HG03066 (cell line): ENCODE measurements at regions not wholly inside any gene's neighbourhood (a gene's known extent, or its start where the extent isn't known, plus 50 kb on each side); places are given as distances from the start of the nearest gene placed in this dataset.
"Not testable (repeated sequence)": the region's sequence is repeated elsewhere in the genome, so short reads cannot be mapped to it uniquely, and the experiment has no call there.

Source experiments
- ATAC-seq: cut with Tn5 transposase; IDR thresholded peaks from one replicate; pipeline ENCODE4 v1.9.1; 2021; ENCODE audit warnings: low read depth; ENCODE audit not compliant: unreplicated experiment

- ATAC-seq = not testable (repeated sequence)
These were observed 160.0 kb downstream of the DEFB131A start for GRCh38 chr4:9604031-9604892.

GRCh38 chr4:9604893-9605190 lies 160.6 kb downstream of the DEFB131A start:
- ATAC-seq = not testable (repeated sequence)

DNA sequence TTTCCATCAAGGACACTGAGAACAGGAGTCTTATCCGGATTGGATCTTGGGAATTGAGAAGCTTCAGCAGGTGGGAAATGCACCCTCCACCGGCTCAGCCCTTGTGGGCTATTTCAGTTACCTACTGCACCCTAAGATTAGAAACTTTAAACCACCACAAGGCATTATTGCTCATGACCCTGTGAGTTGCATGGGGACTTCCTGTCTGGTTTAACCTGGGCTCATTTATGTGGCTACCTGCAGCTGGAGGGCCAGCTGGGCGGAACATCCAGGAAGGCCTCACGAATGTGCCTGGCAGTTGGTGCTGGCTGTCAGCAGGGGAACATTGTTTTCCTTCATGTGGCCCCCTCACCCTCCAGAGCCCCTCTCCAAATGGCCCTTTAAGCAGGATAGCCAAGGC lies 164.1 kb downstream of the DEFB131A start:
- ATAC-seq = no peak

DNA sequence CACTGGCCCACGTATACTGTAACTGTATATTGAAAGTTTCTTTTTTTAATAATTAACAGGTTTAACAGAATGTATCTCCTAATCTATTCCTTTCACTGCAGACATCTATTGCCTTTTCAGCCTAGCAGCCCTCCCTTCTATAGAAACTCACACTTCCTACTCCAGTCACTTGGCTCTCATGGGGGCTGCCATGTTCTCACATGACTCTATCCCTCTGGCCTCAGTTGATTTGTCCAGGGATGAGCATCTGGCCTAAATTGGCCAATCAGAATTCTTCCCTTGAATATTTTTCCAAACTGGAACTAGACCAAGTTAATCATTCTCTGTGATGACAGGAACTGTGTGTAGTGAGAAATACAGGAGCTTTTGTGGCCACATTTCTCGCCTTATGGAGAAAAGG lies 166.1 kb downstream of the DEFB131A start:
- not testable (repeated sequence) for ATAC-seq

DNA sequence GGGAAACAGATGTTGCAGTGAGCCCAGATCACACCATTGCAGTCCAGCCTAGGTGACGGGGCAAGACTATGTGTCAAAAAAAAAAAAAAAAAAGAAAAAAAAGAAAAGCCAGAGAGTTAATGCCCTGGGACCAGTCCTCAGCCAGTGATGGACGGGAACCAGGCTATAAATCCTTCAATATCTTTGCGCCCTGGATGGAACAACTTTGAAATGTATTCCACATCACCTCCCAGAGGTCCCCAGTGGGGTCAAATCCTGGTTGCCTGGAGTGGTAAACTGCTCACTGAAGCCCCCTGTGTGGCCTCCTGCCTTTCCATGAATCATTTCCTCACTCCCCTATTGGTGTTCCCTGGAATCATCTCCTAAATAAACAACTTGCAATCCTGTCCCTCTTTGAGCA lies 166.9 kb downstream of the DEFB131A start:
- no peak for ATAC-seq

- not testable (repeated sequence) for ATAC-seq
These were observed 145.0 kb upstream of the DRD5 start for GRCh38 chr4:9636411-9636810.

GRCh38 chr4:9659678-9660077 lies 121.8 kb upstream of the DRD5 start:
- ATAC-seq = not testable (repeated sequence)

GRCh38 chr4:9660955-9661354 lies 120.5 kb upstream of the DRD5 start:
- not testable (repeated sequence) for ATAC-seq

DNA sequence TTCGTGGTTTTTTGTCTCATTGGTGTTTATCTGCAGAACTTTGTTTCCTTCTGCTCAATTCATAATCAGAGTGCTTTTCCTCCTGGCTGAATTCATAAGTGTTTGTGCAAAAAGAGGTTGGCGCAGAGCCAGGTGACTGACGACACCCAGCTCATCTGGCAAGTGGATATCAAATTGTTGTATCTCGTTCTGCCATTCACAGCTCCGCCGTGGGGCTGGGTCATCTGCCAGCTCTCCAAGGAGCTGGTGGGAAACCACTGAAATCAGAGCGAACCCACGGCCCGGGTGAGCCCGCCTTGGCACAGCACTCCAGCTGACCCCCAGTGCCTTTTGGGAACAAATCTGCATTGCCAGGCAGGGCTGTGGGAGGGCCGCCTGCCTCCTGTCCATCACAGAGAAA lies 110.7 kb upstream of the DRD5 start:
- not testable (repeated sequence) for ATAC-seq

- ATAC-seq = not testable (repeated sequence)
These were observed 104.1 kb upstream of the DRD5 start for GRCh38 chr4:9677357-9677756.

DNA sequence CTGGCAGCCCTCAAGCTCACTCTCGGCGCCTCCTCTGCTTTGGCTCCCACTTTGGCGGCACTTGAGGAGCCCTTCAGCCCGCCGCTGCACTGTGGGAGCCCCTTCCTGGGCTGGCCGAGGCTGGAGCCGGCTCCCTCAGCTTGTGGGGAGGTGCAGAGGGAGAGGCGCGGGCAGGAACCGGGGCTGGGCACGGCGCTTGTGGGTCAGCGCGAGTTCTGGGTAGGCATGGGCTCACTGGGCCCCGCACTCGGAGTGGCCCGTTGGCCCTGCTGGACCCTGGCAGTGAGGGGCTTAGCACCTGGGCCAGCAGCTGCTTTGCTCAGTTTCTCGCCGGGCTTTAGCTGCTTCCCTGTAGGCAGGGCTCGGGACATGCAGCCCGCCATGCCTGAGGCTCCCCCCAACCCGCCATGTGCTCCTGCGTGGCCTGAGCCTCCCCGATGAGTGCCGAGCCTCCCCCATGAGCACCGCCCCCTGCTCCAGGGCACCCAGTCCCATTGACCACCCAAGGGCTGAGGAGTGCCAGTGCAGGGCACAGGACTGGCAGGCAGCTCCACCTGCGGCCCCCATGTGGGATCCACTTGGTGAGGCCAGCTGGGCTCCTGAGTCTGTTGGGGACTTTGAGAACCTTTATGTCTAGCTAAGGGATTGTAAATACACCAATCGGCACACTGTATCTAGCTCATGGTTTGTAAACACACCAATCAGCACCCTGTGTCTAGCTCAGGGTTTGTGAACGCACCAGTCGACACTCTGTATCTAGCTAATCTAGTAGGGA lies 101.5 kb upstream of the DRD5 start:
- ATAC-seq = no peak

DNA sequence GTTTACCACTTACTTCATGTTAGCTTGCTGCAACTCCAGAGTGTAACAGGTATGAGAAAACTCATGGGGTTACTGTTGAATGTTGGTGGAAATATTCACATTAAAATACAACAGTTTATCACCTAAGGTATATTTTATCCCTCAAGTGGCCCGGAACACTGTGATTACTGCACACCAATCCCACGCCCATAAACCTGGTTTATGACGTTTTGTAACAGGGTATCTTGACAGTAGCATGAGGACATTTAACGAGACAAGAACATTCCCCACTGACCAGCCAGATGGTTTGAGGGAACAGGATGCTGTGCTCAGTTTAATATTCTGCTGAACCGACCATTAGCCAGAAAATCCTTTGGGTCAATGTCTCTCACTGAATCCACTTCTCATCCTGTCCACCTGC lies 98.3 kb upstream of the DRD5 start:
- ATAC-seq = not testable (repeated sequence)

DNA sequence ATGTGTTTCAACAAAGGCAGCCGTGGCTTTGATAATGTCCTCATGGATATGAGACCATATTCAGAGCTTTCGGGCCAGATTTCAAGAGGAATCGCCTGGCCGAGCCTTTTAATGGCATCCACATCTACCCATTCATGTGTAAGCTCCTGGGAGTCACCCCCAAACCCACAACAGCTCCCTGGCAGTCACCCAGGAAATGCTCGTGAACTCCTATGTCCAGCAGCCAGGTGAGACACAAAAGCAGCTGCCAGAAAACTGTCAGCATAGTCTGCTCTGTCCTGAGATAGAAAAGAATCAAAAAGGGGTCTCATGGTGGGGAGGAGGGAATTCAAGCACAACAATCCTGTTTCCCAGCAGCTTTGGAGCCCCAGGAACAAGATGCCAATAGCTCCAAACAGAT lies 96.4 kb upstream of the DRD5 start:
- not testable (repeated sequence) for ATAC-seq

- no peak for ATAC-seq
These were observed 95.7 kb upstream of the DRD5 start for GRCh38 chr4:9685692-9686091.

DNA sequence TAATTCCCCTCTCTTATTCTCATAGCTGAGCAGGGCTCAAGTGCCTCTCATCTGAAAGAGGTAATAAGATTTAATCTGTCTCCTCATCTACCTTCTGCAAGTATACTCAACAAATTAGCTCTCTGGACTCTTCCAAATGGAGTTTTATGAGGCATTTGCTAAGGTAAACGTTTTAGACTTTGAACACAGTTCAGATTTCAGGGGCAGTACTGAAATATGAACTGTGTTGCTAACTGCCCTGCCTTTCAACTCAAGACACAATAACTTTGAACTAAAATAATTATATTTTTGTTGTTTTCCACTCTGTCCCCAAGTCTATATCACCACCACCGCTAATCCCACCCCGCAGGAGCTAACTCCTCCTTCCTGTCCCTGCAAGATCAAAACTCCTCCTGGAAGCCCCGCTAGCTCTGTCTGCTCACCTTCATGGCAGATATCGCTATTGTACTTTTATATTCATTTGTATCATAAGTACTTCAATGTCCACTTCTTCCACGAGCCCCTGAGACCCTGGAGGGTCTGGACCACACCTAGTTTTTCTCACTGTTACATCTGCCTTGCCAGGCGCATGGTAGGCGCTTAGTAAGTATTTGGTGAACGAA lies 90.7 kb upstream of the DRD5 start:
- not testable (repeated sequence) for ATAC-seq

GRCh38 chr4:9691238-9692065 lies 90.0 kb upstream of the DRD5 start:
- peak; percentile 100 for ATAC-seq

GRCh38 chr4:9692791-9693491 lies 88.5 kb upstream of the DRD5 start:
- ATAC-seq = not testable (repeated sequence)

DNA sequence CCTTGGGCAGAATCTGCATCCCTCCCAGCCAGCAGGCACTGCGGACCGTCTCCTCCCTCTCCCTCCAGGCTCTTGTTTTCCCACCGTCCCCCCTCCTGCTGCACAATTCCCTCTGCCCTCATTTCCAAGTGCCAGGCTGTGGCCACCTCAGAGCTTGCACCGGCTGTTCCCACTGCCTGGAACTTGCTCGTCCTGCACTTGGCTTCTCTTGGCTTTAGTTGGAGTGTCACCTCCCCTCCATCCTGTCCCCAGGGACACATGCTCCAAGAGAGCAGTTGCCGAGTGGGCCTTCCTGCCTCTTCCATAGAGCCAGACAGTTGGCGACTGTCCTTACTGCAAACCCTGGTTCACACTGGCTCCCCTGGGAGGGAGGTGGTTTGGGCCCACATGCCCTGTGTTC lies 87.0 kb upstream of the DRD5 start:
- not testable (repeated sequence) for ATAC-seq

DNA sequence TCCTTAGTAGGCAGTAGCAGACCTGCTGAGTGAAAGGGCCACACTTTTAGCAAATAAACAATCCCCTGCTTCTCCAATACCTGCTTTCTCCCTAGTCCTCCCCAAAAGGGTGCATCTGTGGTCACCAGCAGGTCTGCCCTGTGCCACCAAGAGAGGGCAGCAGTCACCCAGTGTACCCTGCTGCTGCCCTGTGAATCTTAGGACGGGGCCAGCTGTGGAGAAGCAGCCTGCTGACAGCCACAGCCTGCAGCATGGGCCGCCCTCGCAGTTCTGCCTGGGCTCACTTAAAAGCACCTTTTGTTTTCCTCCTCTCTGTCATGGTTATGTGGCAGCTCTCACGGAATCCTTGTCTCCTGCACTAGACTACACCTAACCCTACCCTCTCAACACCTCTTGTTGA lies 85.4 kb upstream of the DRD5 start:
- not testable (repeated sequence) for ATAC-seq

GRCh38 chr4:9696561-9696960 lies 84.9 kb upstream of the DRD5 start:
- not testable (repeated sequence) for ATAC-seq
